Right atrium auricular region (tissue), 2 donors: ENCODE measurements at regions not wholly inside any gene's neighbourhood (a gene's known extent, or its start where the extent isn't known, plus 50 kb on each side); places are given as distances from the start of the nearest gene placed in this dataset.
"Not testable (repeated sequence)": the region's sequence is repeated elsewhere in the genome, so short reads cannot be mapped to it uniquely, and the experiment has no call there.

Source experiments
- DNase-seq: peaks from one replicate; pipeline ENCODE4 v3.0.0-alpha.2; 2019; ENCODE audit warnings: low spot score
- H3K27ac ChIP-seq, 2 donors: fragments of 200-600 bp; sonication (generic); 1 replicate in 1 of 2; 2 replicates in 1 of 2; pipeline ENCODE4 v1.5.1; 2016 to 2019
- H3K27me3 ChIP-seq, 2 donors: fragments of 200-600 bp; sonication (generic); one replicate each; pipeline versions ENCODE4 v1.5.1 to v1.6.0; 2017 to 2019
- H3K36me3 ChIP-seq: fragments of 200-600 bp; sonication (generic); one replicate; pipeline ENCODE4 v1.5.1; 2016
- H3K4me1 ChIP-seq, 2 donors: fragments of 200-600 bp; sonication (generic); one replicate each; pipeline versions ENCODE4 v1.5.1 to v1.6.0; 2017 to 2019
- H3K4me3 ChIP-seq, 2 donors: fragments of 200-600 bp; sonication (generic); 1 replicate in 1 of 2; 2 replicates in 1 of 2; pipeline ENCODE4 v1.5.1; 2017 to 2019; ENCODE audit warnings: mild to moderate bottlenecking in 1 of 2, moderate library complexity in 1 of 2
- H3K9me3 ChIP-seq, 2 donors: fragments of 200-600 bp; sonication (generic); one replicate each; pipeline ENCODE4 v1.5.1; 2019
- CTCF ChIP-seq, 2 donors: fragments of 200-600 bp; sonication (generic); IDR thresholded peaks; one replicate each; pipeline ENCODE4 v1.5.1; 2019; ENCODE audit warnings: antibody characterized with exemption in 2 of 2

- no peak overlapping the region for H3K27ac ChIP-seq
- H3K4me3 ChIP-seq: no peak overlapping the region
- H3K9me3 ChIP-seq: no peaks in the 10 kb centered on the region
- TF ChIP-seq CTCF (IDR thresholded peaks at IDR 0.05): no peak
- H3K27me3 ChIP-seq: no peaks in the 10 kb centered on the region
- no peak for DNase-seq
- no peaks in the 10 kb centered on the region for H3K36me3 ChIP-seq
- no peaks in the 10 kb centered on the region for H3K4me1 ChIP-seq
Measured at GRCh38 chr12:30301291-30301690, 394.4 kb downstream of the IPO8 start.

GRCh38 chr12:30296486-30296885 lies 399.2 kb downstream of the IPO8 start:
- no peak for DNase-seq
- Histone ChIP-seq H3K4me3 (no peak overlapping the region), H3K27me3 (no peaks in the 10 kb centered on the region), H3K36me3 (no peaks in the 10 kb centered on the region), H3K9me3 (peaks cover 0 to 6% of the 10 kb centered on the region in 2 donors), H3K4me1 (no peaks in the 10 kb centered on the region), H3K27ac (no peak overlapping the region)
- TF ChIP-seq CTCF (IDR thresholded peaks at IDR 0.05): no peak

GRCh38 chr12:30286345-30286926 lies 409.2 kb downstream of the IPO8 start:
- DNase-seq: no peak
- H3K4me1 ChIP-seq: no peaks in the 10 kb centered on the region
- no peaks in the 10 kb centered on the region for H3K27me3 ChIP-seq
- no peak overlapping the region for H3K4me3 ChIP-seq
- H3K36me3 ChIP-seq: no peaks in the 10 kb centered on the region
- no peak overlapping the region for H3K27ac ChIP-seq
- no peaks in the 10 kb centered on the region for H3K9me3 ChIP-seq
- peak; percentile 14 to 50 for TF ChIP-seq CTCF (IDR thresholded peaks at IDR 0.05)

- Histone ChIP-seq H3K4me1 (no peaks in the 10 kb centered on the region), H3K36me3 (no peaks in the 10 kb centered on the region), H3K27ac (no peak overlapping the region), H3K9me3 (no peaks in the 10 kb centered on the region), H3K4me3 (no peak overlapping the region), H3K27me3 (no peaks in the 10 kb centered on the region)
- no peak for DNase-seq
- TF ChIP-seq CTCF (IDR thresholded peaks at IDR 0.05): no peak
Measured at GRCh38 chr12:30278401-30278800, 417.3 kb downstream of the IPO8 start.

- H3K4me1 ChIP-seq, H3K27ac ChIP-seq, H3K9me3 ChIP-seq, H3K4me3 ChIP-seq, DNase-seq, H3K27me3 ChIP-seq, H3K36me3 ChIP-seq: not testable (repeated sequence)
Measured at GRCh38 chr12:30272515-30272914, 423.2 kb downstream of the IPO8 start.

GRCh38 chr12:30269496-30269895 lies 426.2 kb downstream of the IPO8 start:
- no peak overlapping the region for H3K27ac ChIP-seq
- no peaks in the 10 kb centered on the region for H3K27me3 ChIP-seq
- no peaks in the 10 kb centered on the region for H3K36me3 ChIP-seq
- TF ChIP-seq CTCF (IDR thresholded peaks at IDR 0.05): no peak
- no peaks in the 10 kb centered on the region for H3K4me1 ChIP-seq
- H3K4me3 ChIP-seq: no peak overlapping the region
- no peak for DNase-seq
- H3K9me3 ChIP-seq: peaks cover 0 to 7% of the 10 kb centered on the region in 2 donors
